ENCODE measurements at regions not wholly inside any gene's neighbourhood (a gene's known extent, or its start where the extent isn't known, plus 50 kb on each side); places are given as distances from the start of the nearest gene placed in this dataset.
A peak's percentile ranks its signal among the peaks of the same experiment; 100 is the strongest.
"Not testable (repeated sequence)": the region's sequence is repeated elsewhere in the genome, so short reads cannot be mapped to it uniquely, and the experiment has no call there.

DNA sequence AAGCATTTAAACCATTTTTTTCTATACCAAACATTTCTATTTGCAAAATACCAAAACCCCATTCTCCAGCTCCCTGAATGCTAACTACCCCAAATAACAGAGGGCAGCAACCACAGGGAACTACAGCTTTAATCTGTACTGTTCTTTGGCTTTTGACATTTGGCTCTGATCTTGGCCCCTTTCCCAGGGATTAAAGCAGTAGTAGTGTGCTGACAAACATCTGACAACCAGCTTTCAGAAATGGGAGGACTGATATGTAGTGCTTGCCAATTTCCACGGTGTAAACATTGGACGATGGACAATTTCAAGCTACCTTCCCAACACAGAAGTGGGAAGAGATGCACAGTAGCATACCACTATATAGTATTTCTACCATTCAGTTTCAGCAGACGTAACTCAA lies 88.4 kb upstream of the TEAD1 start:
- DNase-seq = no peak

- DNase-seq = no peak
Measured at GRCh38 chr11:12587333-12587991, 86.8 kb upstream of the TEAD1 start.

GRCh38 chr11:12591706-12592105 lies 82.5 kb upstream of the TEAD1 start:
- no peak for DNase-seq

DNA sequence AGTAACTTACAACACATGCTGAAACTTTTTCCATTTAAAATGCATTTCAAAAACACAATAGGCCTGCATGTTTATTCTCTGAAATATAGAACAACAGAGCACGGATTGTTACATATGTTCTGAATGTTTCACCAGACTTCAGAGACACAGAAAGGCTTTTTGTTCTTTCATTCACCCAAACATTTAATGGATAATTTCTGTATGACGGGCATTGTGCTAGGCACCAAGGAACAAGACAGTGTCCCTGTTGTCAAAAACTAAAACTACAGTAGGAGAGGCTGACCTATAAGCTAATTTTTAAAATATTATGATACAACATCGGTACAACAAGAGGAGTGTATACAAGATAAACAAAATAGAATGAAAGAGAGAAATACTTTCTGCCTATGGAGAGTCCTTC lies 81.9 kb upstream of the TEAD1 start:
- no peak for DNase-seq

DNA sequence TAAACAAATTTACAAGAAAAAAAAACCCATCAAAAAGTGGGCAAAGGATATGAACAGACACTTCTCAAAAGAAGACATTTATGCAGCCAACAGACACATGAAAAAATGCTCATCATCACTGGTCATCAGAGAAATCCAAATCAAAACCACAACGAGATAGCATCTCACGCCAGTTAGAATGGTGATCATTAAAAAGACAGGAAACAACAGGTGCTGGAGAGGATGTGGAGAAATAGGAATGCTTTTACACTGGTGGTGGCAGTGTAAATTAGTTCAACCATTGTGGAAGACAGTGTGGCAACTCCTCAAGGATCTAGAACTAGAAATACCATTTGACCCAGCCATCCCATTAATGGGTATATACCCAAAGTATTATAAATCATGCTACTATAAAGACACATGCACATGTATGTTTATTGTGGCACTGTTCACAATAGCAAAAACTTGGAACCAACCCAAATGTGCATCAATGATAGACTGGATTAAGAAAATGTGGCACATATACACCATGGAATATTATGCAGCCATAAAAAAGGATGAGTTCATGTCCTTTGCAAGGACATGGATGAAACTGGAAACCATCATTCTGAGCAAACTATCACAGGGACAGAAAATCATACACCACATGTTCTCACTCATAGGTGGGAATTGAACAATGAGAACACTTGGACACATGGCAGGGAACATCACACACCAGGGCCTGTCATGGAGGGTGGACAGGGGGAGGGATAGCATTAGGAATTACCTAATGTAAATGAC lies 79.0 kb upstream of the TEAD1 start:
- not testable (repeated sequence) for DNase-seq

DNA sequence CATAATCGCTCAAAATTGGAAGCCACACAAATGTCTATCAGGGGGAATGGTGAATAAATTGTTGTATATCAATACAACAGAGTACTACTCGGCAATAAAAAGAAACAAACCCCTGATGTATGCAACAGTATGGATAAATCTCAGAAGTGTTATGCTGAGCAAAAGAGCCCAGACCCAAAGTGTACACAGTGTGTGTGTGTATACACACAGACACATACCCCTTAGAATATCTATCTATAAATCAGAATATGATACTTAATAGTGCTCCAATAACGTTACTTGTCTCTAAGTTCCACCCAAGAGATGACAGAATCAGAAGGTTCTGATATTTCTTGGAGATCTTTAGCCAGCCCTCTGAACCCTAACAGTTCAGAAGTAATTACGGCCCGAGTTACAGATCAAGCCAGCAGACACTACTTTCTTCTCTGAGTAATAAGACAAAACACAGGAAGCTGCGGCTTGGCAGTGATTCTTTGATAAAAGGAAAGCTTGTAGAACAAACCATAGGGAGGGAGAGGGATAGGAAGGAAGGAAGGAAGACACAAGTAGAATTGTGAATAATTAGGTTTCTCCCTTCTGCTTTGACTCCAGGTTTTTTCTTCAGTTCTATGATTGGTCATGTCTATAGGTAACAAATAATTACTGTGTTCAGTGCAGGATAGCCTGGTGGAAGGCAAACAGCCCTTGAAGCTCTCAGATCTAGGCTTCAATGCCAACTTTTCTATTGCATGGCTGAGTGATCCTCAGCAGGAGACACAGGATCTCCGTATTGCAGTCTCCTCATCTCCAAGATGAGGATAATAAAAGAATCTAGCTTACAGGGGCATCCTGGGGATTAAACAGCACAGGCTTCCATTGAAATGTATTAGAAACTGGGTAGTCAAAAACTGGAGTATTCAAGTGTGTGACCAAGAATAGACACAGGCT lies 75.6 kb upstream of the TEAD1 start:
- no peak for DNase-seq

- peak; percentile 59 for DNase-seq
Measured at GRCh38 chr11:12599408-12600143, 74.6 kb upstream of the TEAD1 start.

GRCh38 chr11:12600829-12601228 lies 73.4 kb upstream of the TEAD1 start:
- DNase-seq = no peak

DNA sequence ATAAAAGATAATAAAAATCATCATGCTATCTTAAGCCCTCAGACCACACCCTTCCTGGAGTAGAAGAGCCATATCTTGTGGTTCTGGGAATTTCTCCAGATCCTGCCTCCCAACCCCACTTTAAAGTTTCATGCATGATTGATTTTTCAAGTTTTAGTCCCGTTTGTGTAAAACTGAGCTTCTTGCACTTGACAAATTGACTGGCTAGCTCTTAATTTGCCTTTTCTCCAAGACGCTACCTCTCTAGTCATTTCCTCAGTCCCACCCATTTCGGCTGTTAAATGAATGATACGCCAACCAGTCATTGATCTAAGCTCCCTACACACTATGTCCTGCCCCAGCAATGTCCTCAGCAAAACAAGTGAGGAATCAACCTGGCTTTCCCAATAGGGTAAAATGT lies 71.8 kb upstream of the TEAD1 start:
- no peak for DNase-seq

GRCh38 chr11:12603143-12604088 lies 70.8 kb upstream of the TEAD1 start:
- DNase-seq = no peak

GRCh38 chr11:12604557-12605153 lies 69.6 kb upstream of the TEAD1 start:
- no peak for DNase-seq

DNA sequence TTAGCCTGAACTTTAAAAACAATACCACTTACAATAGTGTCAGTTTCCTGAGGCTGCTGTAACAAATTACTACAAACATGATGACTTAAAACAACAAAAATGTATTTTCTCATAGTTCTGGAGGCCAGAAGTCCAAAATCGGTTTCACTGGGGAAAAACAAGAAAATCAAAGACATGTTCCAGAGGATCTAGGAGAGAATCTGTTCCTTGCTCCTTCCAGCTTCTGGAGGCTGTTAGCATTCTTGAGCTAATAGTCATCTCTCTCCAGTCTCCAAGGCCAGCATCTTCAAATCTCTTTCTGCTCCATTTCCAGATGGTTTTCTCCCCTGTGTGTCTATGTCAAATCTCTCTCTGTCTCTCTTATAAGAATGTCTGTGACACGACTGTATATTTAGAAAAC lies 67.6 kb upstream of the TEAD1 start:
- DNase-seq = no peak

DNA sequence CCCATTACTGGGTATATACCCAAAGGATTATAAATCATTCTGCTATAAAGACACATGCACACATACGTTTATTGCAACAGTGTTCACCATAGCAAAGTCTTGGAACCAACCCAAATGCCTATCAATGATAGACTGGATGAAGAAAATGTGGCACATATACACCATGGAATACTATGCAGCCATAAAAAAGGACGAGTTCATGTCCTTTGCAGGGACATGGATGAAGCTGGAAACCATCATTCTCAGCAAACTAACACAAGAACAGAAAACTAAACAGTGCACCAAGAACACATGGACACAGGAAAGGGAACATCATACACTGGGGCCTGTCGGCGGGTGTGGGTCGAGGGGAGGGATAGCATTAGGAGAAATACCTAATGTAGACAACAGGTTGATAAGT lies 65.5 kb upstream of the TEAD1 start:
- DNase-seq = not testable (repeated sequence)

- no peak for DNase-seq
Measured at GRCh38 chr11:12611352-12611751, 62.9 kb upstream of the TEAD1 start.

GRCh38 chr11:12617632-12618031 lies 56.6 kb upstream of the TEAD1 start:
- no peak for DNase-seq

GRCh38 chr11:12618743-12619540 lies 55.3 kb upstream of the TEAD1 start:
- DNase-seq = no peak

GRCh38 chr11:12623869-12624268 lies 50.4 kb upstream of the TEAD1 start:
- DNase-seq = no peak

Data from hematopoietic multipotent progenitor cell treated with erythropoietin and hydrocortisone succinate and interleukin-3 and kit ligand, for 6 days (in vitro differentiated cells).